A549 (cell line): ENCODE measurements at regions not wholly inside any gene's neighbourhood (a gene's known extent, or its start where the extent isn't known, plus 50 kb on each side); places are given as distances from the start of the nearest gene placed in this dataset.

Experiments used
- EP300 ChIP-seq, 2 experiments: fragments of >200 bp; sonication (Bioruptor Twin); formaldehyde crosslinking; IDR thresholded peaks; 2 replicates in 1 of 2; 3 replicates in 1 of 2; pipeline ENCODE4 v1.6.1; 2016 to 2017
- ESRRA ChIP-seq: fragments of 150-350 bp; IDR thresholded peaks from 2 replicates; pipeline ENCODE4 v1.6.1; 2014; ENCODE audit warnings: mild to moderate bottlenecking, low read length, borderline replicate concordance
- HDAC2 ChIP-seq: fragments of 200-600 bp; sonication (generic); IDR thresholded peaks from 2 replicates; pipeline ENCODE4 v1.6.1; 2016
- JUNB ChIP-seq: fragments of >200 bp; sonication (Bioruptor Twin); formaldehyde crosslinking; IDR thresholded peaks from 2 replicates; pipeline ENCODE4 v1.6.1; 2016
- KDM5A ChIP-seq: fragments of 200-600 bp; sonication (generic); IDR thresholded peaks from 2 replicates; pipeline ENCODE4 v1.6.1; 2016; ENCODE audit warnings: antibody characterized with exemption, mild to moderate bottlenecking
- PHF8 ChIP-seq: fragments of 200-600 bp; sonication (generic); IDR thresholded peaks from 2 replicates; pipeline ENCODE4 v1.6.1; 2016; ENCODE audit warnings: low read depth, mild to moderate bottlenecking, antibody characterized with exemption, moderate library complexity, borderline replicate concordance
- POLR2A ChIP-seq: IDR thresholded peaks from 2 replicates; pipeline ENCODE4 v1.6.1; 2012; ENCODE audit warnings: mild to moderate bottlenecking, low read length
- SMC3 ChIP-seq: fragments of >200 bp; sonication (Bioruptor Twin); formaldehyde crosslinking; IDR thresholded peaks from 3 replicates; pipeline ENCODE4 v1.6.1; 2018; ENCODE audit warnings: inconsistent platforms
- SREBF2 ChIP-seq: fragments of 450-650 bp; IDR thresholded peaks from 2 replicates; pipeline ENCODE4 v1.6.1; 2014; ENCODE audit warnings: mild to moderate bottlenecking, moderate library complexity
- TF ChIP-seq, protein P1 (sequence below): fragments of >200 bp; sonication (Bioruptor Twin); formaldehyde crosslinking; IDR thresholded peaks from 3 replicates; pipeline ENCODE4 v1.5.1; 2016
- TF ChIP-seq, protein P2 (sequence below): fragments of >200 bp; sonication (Bioruptor Twin); formaldehyde crosslinking; IDR thresholded peaks from 3 replicates; pipeline ENCODE4 v1.6.1; 2016
- TF ChIP-seq, protein P3 (sequence below): IDR thresholded peaks from 2 replicates; pipeline ENCODE4 v1.6.1; 2012
- TF ChIP-seq, protein P4 (sequence below): fragments of 150-350 bp; IDR thresholded peaks from 2 replicates; pipeline ENCODE4 v1.6.1; 2014; ENCODE audit warnings: low read depth, mild to moderate bottlenecking, low read length

DNA sequence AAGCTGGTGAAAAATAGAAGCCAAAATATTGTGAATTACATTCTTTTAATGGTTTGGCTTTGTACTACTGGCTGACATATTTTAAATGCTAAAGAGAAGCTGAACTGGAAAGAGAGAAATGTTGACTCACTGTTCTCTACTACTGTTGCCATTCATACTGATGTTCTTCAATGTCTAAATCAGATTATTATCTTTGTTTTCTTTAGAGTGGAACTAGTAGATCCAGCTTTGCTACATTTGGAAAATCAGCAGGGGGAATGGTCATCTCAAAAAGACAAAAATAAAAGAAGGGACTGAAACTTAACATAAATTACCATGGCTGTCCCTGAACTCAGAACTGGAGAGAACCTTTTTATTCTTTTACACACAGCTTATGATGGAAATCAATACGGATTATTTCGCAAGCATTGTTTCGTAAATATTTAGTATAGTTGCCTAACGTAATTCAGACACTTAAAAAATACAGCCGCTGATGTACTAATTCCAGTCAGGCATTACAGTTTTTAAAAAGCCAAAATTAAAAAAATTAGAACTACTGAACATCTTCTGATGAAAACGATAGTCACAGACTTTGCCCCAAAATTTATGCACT lies 76.3 kb upstream of the OTX2 start:
- TF ChIP-seq, protein P1, sequence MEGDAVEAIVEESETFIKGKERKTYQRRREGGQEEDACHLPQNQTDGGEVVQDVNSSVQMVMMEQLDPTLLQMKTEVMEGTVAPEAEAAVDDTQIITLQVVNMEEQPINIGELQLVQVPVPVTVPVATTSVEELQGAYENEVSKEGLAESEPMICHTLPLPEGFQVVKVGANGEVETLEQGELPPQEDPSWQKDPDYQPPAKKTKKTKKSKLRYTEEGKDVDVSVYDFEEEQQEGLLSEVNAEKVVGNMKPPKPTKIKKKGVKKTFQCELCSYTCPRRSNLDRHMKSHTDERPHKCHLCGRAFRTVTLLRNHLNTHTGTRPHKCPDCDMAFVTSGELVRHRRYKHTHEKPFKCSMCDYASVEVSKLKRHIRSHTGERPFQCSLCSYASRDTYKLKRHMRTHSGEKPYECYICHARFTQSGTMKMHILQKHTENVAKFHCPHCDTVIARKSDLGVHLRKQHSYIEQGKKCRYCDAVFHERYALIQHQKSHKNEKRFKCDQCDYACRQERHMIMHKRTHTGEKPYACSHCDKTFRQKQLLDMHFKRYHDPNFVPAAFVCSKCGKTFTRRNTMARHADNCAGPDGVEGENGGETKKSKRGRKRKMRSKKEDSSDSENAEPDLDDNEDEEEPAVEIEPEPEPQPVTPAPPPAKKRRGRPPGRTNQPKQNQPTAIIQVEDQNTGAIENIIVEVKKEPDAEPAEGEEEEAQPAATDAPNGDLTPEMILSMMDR = no peak
- TF ChIP-seq POLR2A (no peak), SMC3 (no peak), KDM5A (no peak), SREBF2 (no peak), EP300 (IDR thresholded peaks at IDR 0.05) (no peak), PHF8 (no peak), JUNB (no peak), HDAC2 (no peak), ESRRA (no peak)
- TF ChIP-seq, protein P2, sequence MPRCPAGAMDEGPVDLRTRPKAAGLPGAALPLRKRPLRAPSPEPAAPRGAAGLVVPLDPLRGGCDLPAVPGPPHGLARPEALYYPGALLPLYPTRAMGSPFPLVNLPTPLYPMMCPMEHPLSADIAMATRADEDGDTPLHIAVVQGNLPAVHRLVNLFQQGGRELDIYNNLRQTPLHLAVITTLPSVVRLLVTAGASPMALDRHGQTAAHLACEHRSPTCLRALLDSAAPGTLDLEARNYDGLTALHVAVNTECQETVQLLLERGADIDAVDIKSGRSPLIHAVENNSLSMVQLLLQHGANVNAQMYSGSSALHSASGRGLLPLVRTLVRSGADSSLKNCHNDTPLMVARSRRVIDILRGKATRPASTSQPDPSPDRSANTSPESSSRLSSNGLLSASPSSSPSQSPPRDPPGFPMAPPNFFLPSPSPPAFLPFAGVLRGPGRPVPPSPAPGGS = no peak
- TF ChIP-seq, protein P3, sequence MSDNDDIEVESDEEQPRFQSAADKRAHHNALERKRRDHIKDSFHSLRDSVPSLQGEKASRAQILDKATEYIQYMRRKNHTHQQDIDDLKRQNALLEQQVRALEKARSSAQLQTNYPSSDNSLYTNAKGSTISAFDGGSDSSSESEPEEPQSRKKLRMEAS = no peak
- TF ChIP-seq, protein P4, sequence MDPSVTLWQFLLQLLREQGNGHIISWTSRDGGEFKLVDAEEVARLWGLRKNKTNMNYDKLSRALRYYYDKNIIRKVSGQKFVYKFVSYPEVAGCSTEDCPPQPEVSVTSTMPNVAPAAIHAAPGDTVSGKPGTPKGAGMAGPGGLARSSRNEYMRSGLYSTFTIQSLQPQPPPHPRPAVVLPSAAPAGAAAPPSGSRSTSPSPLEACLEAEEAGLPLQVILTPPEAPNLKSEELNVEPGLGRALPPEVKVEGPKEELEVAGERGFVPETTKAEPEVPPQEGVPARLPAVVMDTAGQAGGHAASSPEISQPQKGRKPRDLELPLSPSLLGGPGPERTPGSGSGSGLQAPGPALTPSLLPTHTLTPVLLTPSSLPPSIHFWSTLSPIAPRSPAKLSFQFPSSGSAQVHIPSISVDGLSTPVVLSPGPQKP = no peak
